ENCODE measurements at regions not wholly inside any gene's neighbourhood (a gene's known extent, or its start where the extent isn't known, plus 50 kb on each side); places are given as distances from the start of the nearest gene placed in this dataset.

- no peak for TF ChIP-seq EZH2 (IDR thresholded peaks at IDR 0.05; ENCODE audit: borderline replicate concordance, low read length)
- TF ChIP-seq, protein P1, sequence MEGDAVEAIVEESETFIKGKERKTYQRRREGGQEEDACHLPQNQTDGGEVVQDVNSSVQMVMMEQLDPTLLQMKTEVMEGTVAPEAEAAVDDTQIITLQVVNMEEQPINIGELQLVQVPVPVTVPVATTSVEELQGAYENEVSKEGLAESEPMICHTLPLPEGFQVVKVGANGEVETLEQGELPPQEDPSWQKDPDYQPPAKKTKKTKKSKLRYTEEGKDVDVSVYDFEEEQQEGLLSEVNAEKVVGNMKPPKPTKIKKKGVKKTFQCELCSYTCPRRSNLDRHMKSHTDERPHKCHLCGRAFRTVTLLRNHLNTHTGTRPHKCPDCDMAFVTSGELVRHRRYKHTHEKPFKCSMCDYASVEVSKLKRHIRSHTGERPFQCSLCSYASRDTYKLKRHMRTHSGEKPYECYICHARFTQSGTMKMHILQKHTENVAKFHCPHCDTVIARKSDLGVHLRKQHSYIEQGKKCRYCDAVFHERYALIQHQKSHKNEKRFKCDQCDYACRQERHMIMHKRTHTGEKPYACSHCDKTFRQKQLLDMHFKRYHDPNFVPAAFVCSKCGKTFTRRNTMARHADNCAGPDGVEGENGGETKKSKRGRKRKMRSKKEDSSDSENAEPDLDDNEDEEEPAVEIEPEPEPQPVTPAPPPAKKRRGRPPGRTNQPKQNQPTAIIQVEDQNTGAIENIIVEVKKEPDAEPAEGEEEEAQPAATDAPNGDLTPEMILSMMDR (conservative IDR thresholded peaks at IDR 0.05 in 1 of 2, IDR thresholded peaks at IDR 0.05 in 1 of 2; ENCODE audit: extremely low read depth in 1 of 2, insufficient read depth in 1 of 2, low read depth in 1 of 2, low read length in 2 of 2), result no peak
Measured at GRCh38 chr16:13561291-13562070, 358.5 kb upstream of the ERCC4 start.
